ENCODE measurements at regions not wholly inside any gene's neighbourhood (a gene's known extent, or its start where the extent isn't known, plus 50 kb on each side); places are given as distances from the start of the nearest gene placed in this dataset.

DNA sequence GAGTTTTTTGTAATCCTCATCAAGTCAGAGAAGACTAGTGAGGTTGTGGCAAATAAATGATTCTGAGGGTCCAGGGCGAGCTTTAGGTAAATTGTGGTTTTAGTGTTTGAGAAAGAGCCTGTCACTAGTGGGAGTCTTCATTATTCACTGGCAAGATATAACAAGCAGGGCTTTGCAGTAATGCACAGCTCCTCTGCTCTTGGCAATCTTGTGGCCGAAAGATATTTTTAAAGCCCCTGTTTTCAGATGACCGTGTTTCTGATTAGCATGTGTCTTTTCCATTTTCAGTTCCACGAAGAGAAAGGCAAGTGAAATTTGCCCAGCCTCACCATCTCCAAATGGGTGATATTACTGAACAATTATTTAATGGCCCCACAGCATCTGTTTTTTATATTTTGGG, 154.0 kb upstream of the BCL6 start:
- TF ChIP-seq, protein P1, sequence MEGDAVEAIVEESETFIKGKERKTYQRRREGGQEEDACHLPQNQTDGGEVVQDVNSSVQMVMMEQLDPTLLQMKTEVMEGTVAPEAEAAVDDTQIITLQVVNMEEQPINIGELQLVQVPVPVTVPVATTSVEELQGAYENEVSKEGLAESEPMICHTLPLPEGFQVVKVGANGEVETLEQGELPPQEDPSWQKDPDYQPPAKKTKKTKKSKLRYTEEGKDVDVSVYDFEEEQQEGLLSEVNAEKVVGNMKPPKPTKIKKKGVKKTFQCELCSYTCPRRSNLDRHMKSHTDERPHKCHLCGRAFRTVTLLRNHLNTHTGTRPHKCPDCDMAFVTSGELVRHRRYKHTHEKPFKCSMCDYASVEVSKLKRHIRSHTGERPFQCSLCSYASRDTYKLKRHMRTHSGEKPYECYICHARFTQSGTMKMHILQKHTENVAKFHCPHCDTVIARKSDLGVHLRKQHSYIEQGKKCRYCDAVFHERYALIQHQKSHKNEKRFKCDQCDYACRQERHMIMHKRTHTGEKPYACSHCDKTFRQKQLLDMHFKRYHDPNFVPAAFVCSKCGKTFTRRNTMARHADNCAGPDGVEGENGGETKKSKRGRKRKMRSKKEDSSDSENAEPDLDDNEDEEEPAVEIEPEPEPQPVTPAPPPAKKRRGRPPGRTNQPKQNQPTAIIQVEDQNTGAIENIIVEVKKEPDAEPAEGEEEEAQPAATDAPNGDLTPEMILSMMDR (IDR thresholded peaks at IDR 0.05): no peak
- TF ChIP-seq, protein P2, sequence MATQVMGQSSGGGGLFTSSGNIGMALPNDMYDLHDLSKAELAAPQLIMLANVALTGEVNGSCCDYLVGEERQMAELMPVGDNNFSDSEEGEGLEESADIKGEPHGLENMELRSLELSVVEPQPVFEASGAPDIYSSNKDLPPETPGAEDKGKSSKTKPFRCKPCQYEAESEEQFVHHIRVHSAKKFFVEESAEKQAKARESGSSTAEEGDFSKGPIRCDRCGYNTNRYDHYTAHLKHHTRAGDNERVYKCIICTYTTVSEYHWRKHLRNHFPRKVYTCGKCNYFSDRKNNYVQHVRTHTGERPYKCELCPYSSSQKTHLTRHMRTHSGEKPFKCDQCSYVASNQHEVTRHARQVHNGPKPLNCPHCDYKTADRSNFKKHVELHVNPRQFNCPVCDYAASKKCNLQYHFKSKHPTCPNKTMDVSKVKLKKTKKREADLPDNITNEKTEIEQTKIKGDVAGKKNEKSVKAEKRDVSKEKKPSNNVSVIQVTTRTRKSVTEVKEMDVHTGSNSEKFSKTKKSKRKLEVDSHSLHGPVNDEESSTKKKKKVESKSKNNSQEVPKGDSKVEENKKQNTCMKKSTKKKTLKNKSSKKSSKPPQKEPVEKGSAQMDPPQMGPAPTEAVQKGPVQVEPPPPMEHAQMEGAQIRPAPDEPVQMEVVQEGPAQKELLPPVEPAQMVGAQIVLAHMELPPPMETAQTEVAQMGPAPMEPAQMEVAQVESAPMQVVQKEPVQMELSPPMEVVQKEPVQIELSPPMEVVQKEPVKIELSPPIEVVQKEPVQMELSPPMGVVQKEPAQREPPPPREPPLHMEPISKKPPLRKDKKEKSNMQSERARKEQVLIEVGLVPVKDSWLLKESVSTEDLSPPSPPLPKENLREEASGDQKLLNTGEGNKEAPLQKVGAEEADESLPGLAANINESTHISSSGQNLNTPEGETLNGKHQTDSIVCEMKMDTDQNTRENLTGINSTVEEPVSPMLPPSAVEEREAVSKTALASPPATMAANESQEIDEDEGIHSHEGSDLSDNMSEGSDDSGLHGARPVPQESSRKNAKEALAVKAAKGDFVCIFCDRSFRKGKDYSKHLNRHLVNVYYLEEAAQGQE (IDR thresholded peaks at IDR 0.05; ENCODE audit: low read depth, low read length): no peak
- TF ChIP-seq POLR2AphosphoS5 (IDR thresholded peaks at IDR 0.05; ENCODE audit: low read depth, low read length) (no peak), JUND (IDR thresholded peaks at IDR 0.05) (no peak), GATA2 (CRISPR knock-in tag; IDR thresholded peaks at IDR 0.05) (no peak)
- TF ChIP-seq, protein P3, sequence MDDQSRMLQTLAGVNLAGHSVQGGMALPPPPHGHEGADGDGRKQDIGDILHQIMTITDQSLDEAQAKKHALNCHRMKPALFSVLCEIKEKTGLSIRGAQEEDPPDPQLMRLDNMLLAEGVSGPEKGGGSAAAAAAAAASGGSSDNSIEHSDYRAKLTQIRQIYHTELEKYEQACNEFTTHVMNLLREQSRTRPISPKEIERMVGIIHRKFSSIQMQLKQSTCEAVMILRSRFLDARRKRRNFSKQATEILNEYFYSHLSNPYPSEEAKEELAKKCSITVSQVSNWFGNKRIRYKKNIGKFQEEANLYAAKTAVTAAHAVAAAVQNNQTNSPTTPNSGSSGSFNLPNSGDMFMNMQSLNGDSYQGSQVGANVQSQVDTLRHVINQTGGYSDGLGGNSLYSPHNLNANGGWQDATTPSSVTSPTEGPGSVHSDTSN (IDR thresholded peaks at IDR 0.05): no peak

Data from SK-N-SH (cell line).